ENCODE measurements at regions not wholly inside any gene's neighbourhood (a gene's known extent, or its start where the extent isn't known, plus 50 kb on each side); places are given as distances from the start of the nearest gene placed in this dataset.

DNA sequence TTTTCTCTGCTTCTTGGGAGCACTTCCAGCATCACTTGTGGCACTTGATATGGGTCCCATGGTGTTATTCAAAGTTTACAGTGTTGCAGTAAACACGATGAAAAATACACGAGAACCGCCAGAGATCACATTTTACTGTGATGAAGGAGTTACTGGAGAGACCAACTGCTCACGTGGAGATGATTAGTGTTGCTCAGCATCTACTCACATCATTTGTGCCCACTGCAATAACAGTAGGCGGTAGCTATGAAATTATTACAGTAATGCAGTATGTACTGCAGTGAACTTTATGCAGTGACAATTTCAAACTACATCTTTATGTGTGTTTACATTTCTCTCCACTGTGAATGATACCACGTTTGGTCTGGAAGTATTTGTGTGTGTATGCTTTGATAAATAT is 93.5 kb downstream of the SLC4A3 start:
- Histone ChIP-seq H4K20me1 (ENCODE audit: insufficient read depth, low read length) (no peaks in the 10 kb centered on the region), H3K36me3 (ENCODE audit: insufficient read depth, low read length) (no peaks in the 10 kb centered on the region), H3K4me2 (ENCODE audit: low read length) (no peak overlapping the region), H3K4me3 (ENCODE audit: low read depth, low read length, poor library complexity, severe bottlenecking) (no peak overlapping the region), H3K27me3 (ENCODE audit: insufficient read depth, low read length) (no peaks in the 10 kb centered on the region), H3K4me1 (ENCODE audit: insufficient read depth, low read length, severe bottlenecking) (no peaks in the 10 kb centered on the region), H3F3A (ENCODE audit: insufficient read depth, low read length) (no peaks in the 10 kb centered on the region), H3K79me2 (ENCODE audit: insufficient read depth, low read length) (no peaks in the 10 kb centered on the region), H3K9ac (ENCODE audit: low read length) (no peak overlapping the region), H2AFZ (ENCODE audit: low read length) (no peak overlapping the region), H3K27ac (ENCODE audit: low read depth, low read length, poor library complexity, severe bottlenecking) (no peak overlapping the region), H3K9me3 (ENCODE audit: low read length) (no peaks in the 10 kb centered on the region), H3K9me2 (ENCODE audit: low read depth, low read length) (no peaks in the 10 kb centered on the region)
- TF ChIP-seq EZH2 (IDR thresholded peaks at IDR 0.05; ENCODE audit: borderline replicate concordance, low read length), result no peak
- TF ChIP-seq, protein P1, sequence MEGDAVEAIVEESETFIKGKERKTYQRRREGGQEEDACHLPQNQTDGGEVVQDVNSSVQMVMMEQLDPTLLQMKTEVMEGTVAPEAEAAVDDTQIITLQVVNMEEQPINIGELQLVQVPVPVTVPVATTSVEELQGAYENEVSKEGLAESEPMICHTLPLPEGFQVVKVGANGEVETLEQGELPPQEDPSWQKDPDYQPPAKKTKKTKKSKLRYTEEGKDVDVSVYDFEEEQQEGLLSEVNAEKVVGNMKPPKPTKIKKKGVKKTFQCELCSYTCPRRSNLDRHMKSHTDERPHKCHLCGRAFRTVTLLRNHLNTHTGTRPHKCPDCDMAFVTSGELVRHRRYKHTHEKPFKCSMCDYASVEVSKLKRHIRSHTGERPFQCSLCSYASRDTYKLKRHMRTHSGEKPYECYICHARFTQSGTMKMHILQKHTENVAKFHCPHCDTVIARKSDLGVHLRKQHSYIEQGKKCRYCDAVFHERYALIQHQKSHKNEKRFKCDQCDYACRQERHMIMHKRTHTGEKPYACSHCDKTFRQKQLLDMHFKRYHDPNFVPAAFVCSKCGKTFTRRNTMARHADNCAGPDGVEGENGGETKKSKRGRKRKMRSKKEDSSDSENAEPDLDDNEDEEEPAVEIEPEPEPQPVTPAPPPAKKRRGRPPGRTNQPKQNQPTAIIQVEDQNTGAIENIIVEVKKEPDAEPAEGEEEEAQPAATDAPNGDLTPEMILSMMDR (IDR thresholded peaks at IDR 0.05; ENCODE audit: low read length), result no peak

DNA sequence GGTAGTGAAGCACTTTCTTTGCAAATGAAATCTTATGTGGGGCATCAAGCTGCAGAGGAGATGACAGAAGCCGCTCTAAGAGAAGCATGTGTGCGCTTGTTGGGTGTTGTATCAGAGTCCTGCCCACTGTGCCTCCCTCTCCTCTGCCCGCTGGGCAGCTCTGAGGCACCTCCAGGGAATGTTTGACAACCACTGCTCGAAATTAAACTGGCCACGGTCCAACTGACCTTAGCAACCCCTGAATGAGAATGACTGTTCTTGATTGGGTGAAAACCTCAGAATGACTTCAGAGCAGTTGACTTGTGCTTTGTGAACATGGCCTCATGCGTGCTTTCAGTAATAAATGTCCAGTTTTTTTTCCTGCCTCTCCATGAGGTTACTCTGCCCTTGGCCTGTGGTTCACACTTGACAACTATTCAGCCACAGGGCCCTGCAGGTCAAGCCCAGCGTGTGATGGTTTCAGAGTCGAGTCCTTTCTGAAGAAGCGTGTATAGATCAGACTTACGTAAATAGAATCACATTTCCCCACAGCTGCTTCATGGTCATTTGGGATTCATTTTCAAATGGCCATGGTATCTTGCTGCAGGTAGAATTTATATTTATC is 94.9 kb downstream of the SLC4A3 start:
- H3K4me3 ChIP-seq (ENCODE audit: low read depth, low read length, poor library complexity, severe bottlenecking), result no peak overlapping the region
- H3K36me3 ChIP-seq (ENCODE audit: insufficient read depth, low read length), result no peaks in the 10 kb centered on the region
- no peaks in the 10 kb centered on the region for H3K27me3 ChIP-seq (ENCODE audit: insufficient read depth, low read length)
- H4K20me1 ChIP-seq (ENCODE audit: insufficient read depth, low read length), result no peaks in the 10 kb centered on the region
- H3K79me2 ChIP-seq (ENCODE audit: insufficient read depth, low read length), result no peaks in the 10 kb centered on the region
- no peaks in the 10 kb centered on the region for H3K9me3 ChIP-seq (ENCODE audit: low read length)
- no peak overlapping the region for H3K27ac ChIP-seq (ENCODE audit: low read depth, low read length, poor library complexity, severe bottlenecking)
- H3F3A ChIP-seq (ENCODE audit: insufficient read depth, low read length), result no peaks in the 10 kb centered on the region
- no peak for TF ChIP-seq EZH2 (IDR thresholded peaks at IDR 0.05; ENCODE audit: borderline replicate concordance, low read length)
- TF ChIP-seq, protein P1 (IDR thresholded peaks at IDR 0.05; ENCODE audit: low read length), result no peak
- H3K4me2 ChIP-seq (ENCODE audit: low read length), result no peak overlapping the region
- H3K4me1 ChIP-seq (ENCODE audit: insufficient read depth, low read length, severe bottlenecking), result no peaks in the 10 kb centered on the region
- H3K9ac ChIP-seq (ENCODE audit: low read length), result no peak overlapping the region
- no peaks in the 10 kb centered on the region for H3K9me2 ChIP-seq (ENCODE audit: low read depth, low read length)
- no peak overlapping the region for H2AFZ ChIP-seq (ENCODE audit: low read length)

DNA sequence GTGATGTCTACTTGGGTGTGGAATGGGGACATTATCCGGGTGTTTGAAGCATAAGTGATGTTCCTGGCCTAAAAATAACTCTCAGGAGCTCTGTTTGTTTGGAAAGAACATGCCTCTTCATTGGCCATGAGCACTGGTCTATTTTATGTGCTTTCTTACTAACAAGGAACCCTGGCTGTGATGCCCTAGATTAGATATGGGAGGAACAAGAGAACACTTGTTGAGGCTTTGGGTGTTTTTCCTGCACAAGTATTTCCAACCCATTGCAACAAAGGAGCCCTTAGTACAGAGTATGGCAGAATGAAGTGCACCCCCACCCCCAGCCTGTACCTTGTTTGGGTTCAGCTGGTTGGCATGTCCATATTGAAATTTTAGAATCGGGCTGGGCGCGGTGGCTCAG is 95.9 kb downstream of the SLC4A3 start:
- H3F3A ChIP-seq (ENCODE audit: insufficient read depth, low read length), result no peaks in the 10 kb centered on the region
- H3K9ac ChIP-seq (ENCODE audit: low read length), result no peak overlapping the region
- H3K79me2 ChIP-seq (ENCODE audit: insufficient read depth, low read length), result no peaks in the 10 kb centered on the region
- TF ChIP-seq EZH2 (IDR thresholded peaks at IDR 0.05; ENCODE audit: borderline replicate concordance, low read length), result no peak
- TF ChIP-seq, protein P1 (IDR thresholded peaks at IDR 0.05; ENCODE audit: low read length), result no peak
- no peaks in the 10 kb centered on the region for H3K4me1 ChIP-seq (ENCODE audit: insufficient read depth, low read length, severe bottlenecking)
- H3K27ac ChIP-seq (ENCODE audit: low read depth, low read length, poor library complexity, severe bottlenecking), result no peak overlapping the region
- H4K20me1 ChIP-seq (ENCODE audit: insufficient read depth, low read length), result no peaks in the 10 kb centered on the region
- no peak overlapping the region for H3K4me2 ChIP-seq (ENCODE audit: low read length)
- H3K4me3 ChIP-seq (ENCODE audit: low read depth, low read length, poor library complexity, severe bottlenecking), result no peak overlapping the region
- no peak overlapping the region for H2AFZ ChIP-seq (ENCODE audit: low read length)
- H3K9me3 ChIP-seq (ENCODE audit: low read length), result no peaks in the 10 kb centered on the region
- H3K27me3 ChIP-seq (ENCODE audit: insufficient read depth, low read length), result no peaks in the 10 kb centered on the region
- H3K9me2 ChIP-seq (ENCODE audit: low read depth, low read length), result no peaks in the 10 kb centered on the region
- H3K36me3 ChIP-seq (ENCODE audit: insufficient read depth, low read length), result no peaks in the 10 kb centered on the region

All from OCI-LY1 (cell line).